ENCODE measurements at regions not wholly inside any gene's neighbourhood (a gene's known extent, or its start where the extent isn't known, plus 50 kb on each side); places are given as distances from the start of the nearest gene placed in this dataset.

DNA sequence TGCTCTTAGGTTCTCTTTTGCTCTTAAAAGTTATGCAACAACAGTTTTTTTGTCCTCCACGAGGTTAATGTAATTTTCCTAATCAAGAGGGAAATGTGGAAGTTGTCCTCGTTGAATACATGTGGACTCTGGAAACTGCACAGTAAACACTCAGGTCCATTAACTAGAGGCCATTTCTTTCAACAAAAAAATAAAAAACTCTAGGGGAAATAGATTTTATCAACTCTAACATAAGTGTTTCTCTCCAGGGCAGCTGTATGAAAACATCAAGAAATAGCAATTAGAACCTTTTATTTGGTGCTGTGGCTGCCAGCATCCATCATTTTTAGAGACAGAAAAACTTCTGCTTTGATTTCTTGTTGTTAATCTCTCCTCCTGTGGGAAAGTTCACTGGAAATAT lies 288.6 kb downstream of the ICE1 start:
- DNase-seq, result no peak

GRCh38 chr5:5710471-5710870 lies 288.0 kb downstream of the ICE1 start:
- DNase-seq, result no peak

DNA sequence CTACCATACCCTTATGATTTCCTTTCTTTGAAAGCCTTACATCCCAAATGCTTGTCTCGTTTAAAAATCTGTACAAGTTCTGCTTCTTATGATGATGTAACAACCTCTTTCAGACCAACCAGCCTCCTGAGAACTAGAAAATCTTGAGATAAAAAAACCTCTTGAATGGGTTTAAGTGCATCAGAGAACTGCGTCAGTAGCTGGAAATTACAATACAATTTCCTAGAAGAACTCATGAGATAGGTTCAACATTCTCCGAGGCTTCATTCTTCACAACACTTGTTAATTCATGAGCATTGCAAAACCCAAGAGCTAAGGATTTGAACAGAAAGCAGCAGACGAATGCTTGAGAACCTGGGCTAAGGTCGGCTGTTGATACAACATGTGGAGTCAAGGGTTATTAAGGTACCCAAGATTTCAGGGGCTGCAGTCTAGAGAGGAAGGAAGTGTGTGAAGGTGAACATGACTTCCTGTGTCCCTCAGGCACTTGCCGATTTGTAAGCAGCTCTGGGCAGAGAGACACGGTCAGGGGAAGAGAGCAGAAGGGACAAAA lies 286.0 kb downstream of the ICE1 start:
- DNase-seq, result no peak

DNA sequence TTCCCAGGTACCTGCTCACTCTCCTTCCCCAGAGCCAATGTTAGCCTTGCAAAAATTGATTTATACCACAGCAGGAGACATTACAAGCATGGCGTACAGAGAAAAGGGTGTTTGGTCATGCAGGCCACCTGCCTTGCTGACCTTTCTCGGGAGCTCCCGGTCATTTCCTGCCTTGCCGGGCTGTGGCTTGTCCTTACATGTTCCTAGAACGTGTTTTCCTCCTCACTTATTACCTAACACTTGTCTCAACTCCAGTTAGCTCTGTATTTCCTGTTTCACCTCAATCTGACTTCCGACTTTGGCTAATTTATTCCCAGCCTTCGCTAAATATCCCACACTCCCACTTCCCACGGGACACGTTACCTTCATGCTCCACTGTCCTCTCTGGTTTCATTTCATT lies 282.5 kb downstream of the ICE1 start:
- no peak for DNase-seq

GRCh38 chr5:5704352-5704751 lies 281.9 kb downstream of the ICE1 start:
- no peak for DNase-seq

GRCh38 chr5:5702934-5703333 lies 280.5 kb downstream of the ICE1 start:
- DNase-seq, result no peak

GRCh38 chr5:5700549-5700948 lies 278.1 kb downstream of the ICE1 start:
- no peak for DNase-seq

GRCh38 chr5:5699062-5699461 lies 276.6 kb downstream of the ICE1 start:
- no peak for DNase-seq

DNA sequence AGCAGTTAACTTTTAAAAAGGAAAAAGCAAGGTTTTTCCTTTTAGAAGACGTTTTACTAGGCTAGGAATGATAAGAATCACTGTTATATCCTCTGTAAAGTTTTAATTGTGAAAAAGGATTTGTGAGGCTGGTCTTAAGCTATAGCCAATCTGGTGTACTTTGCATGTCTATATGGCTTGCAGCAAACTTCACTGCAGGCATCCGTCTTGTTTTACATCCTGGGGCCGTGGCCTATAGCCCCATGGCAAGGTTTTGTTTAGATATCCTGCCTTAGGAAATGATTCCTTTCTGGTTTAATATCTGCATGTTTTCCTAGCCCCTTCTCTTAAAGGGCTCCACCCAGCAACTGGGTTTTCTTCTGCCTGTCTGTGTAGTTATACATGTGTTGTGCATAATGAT lies 272.8 kb downstream of the ICE1 start:
- DNase-seq, result no peak

DNA sequence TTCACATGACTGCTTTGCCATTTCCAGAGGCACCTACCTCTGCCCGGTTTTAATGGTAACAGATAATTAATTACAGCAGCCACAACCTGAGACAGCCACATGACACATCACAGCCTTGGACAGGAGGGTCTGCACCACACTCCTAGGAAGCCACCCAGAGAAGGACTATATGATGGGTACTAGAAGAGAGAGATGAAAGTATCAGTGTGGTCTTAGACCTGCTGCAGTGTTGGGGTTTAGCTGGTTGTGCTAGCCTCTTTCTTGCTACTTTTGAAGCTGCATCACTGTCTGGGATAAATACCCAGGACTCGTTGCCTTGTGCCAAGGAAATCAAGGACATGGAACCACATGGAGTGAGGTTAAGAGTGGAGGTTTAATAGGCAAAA lies 266.4 kb downstream of the ICE1 start:
- DNase-seq, result no peak

GRCh38 chr5:5688194-5688924 lies 265.9 kb downstream of the ICE1 start:
- DNase-seq, result no peak

DNA sequence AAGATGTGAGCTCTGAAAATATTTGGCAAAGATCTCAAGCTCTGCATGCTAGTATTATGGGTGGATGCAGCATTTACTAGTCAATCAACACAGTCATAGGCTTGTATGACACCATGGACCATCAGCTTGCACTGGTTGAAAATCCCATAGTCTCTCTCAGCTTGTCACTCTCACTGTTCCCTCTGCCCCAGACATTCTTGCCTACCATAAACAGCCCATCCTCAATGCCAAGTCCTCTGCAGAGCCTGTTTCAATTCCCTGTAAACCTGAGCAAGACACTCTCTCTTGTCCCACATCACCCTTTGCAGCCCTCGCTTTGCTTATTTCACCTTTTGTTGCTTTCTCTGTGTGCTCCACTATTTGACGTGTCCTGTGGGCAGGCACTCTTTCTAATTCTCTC lies 264.6 kb downstream of the ICE1 start:
- DNase-seq, result no peak

DNA sequence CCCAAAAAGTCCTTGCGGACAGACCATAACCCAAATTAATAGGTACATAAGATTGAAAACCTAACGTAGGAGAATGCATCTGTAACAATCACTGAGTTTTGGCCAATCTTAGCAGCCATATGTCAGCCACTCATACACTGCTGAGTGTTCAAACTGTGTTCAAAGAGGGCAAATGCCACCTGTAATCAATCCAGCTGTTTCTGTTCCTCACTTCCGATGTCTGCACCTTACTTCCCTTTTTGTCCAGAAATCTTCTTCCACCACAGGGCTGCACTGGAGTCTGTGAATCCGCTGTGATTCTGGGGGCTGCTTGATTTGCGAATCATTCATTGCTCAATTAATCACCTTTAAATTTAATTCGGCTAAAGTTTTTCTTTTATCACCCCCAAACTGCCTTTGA lies 263.9 kb downstream of the ICE1 start:
- no peak for DNase-seq

- DNase-seq, result no peak
Measured at GRCh38 chr5:5685737-5686136, 263.3 kb downstream of the ICE1 start.

GRCh38 chr5:5683174-5683573 lies 260.7 kb downstream of the ICE1 start:
- no peak for DNase-seq

DNA sequence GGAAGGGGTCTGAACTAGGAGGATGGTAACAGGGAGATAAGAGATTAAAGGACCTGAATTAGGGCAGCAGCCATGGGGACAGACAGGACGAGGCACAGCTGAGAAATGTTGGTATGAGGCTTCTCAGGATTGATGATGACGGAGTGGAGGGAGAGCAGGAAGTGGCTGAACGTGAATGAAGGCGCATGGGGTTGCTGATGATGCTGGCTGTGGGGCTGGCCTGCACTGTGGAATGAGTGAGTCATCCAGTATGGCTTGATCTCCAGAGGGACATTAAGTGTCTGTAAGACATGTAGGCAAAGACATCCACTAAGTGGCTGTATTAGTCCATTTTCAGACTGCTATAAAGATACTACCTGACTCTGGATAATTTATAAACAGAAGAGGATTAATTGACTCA lies 256.4 kb downstream of the ICE1 start:
- no peak for DNase-seq

DNA sequence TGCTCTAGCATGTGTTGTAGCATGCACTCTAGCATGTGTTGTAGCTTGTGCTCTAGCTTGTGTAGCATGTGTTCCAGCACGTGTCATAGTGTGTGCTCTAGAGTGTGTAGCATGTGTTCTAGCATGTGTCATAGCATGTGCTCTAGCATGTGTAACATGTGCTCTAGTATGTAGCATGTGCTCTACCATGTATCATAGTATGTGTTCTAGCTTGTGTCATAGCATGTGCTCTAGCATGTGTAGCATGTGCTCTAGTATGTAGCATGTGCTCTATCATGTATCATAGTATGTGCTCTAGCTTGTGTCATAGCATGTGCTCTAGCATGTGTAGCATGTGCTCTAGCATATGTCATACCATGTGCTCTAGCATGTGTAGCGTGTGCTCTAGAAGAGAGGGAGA lies 255.3 kb downstream of the ICE1 start:
- DNase-seq, result no peak

- no peak for DNase-seq
Measured at GRCh38 chr5:5676218-5676617, 253.7 kb downstream of the ICE1 start.

GRCh38 chr5:5675511-5675910 lies 253.0 kb downstream of the ICE1 start:
- DNase-seq, result no peak

- no peak for DNase-seq
Measured at GRCh38 chr5:5671823-5672222, 249.3 kb downstream of the ICE1 start.

GRCh38 chr5:5667136-5667554 lies 244.7 kb downstream of the ICE1 start:
- no peak for DNase-seq

- no peak for DNase-seq
Measured at GRCh38 chr5:5666369-5666768, 243.9 kb downstream of the ICE1 start.

DNA sequence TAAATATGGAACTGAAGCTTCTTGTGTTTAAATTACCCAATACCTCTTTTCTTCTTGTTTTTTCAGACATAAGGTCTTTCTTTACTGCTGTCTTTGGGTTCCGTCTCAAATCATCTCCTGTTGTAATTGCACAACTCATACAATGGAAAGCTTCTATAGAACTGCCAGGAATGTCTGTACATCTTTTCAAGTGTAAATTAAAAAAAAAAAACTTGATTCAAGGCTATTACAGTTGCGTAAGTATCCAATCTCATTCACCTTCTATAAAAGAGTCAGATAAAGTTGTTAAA lies 243.5 kb downstream of the ICE1 start:
- DNase-seq, result no peak

- DNase-seq, result no peak
Measured at GRCh38 chr5:5665225-5666075, 243.0 kb downstream of the ICE1 start.

Measured in EL (cell line).